NCI-H187 treated with DMSO at 0.1 percent for 48 hours (cell line): ENCODE measurements at regions not wholly inside any gene's neighbourhood (a gene's known extent, or its start where the extent isn't known, plus 50 kb on each side); places are given as distances from the start of the nearest gene placed in this dataset.

Source experiments
- DNase-seq: peaks from one replicate; lab custom pipeline; 2025; lab: John Stamatoyannopoulos, UW

- DNase-seq: no peak
Observed at GRCh38 chr2:15082105-15083058, 449.9 kb downstream of the LRATD1 start.

- DNase-seq: no peak
Observed at GRCh38 chr2:15084826-15085489, 452.4 kb downstream of the LRATD1 start.

GRCh38 chr2:15092181-15092580 is 459.7 kb downstream of the LRATD1 start:
- DNase-seq: no peak

- DNase-seq: no peak
Observed at GRCh38 chr2:15092691-15093090, 460.2 kb downstream of the LRATD1 start.

GRCh38 chr2:15094161-15094560 is 461.6 kb downstream of the LRATD1 start:
- DNase-seq: no peak

- DNase-seq: no peak
Observed at GRCh38 chr2:15096873-15097272, 464.3 kb downstream of the NBAS start.

- DNase-seq: no peak
Observed at GRCh38 chr2:15107137-15107536, 454.0 kb downstream of the NBAS start.

- DNase-seq: no peak
Observed at GRCh38 chr2:15111718-15112117, 449.4 kb downstream of the NBAS start.

GRCh38 chr2:15112216-15112615 is 448.9 kb downstream of the NBAS start:
- DNase-seq: no peak

- no peak for DNase-seq
Observed at GRCh38 chr2:15115776-15116175, 445.4 kb downstream of the NBAS start.

GRCh38 chr2:15116830-15117229 is 444.3 kb downstream of the NBAS start:
- no peak for DNase-seq
